Stimulated activated CD4-positive, alpha-beta T cell treated with anti-CD3 and anti-CD28 coated beads, TNF-alpha, amount 100 ng/mL, for 48 hours (primary cell): ENCODE measurements at regions not wholly inside any gene's neighbourhood (a gene's known extent, or its start where the extent isn't known, plus 50 kb on each side); places are given as distances from the start of the nearest gene placed in this dataset.

Experiments used
- DNase-seq, 3 donors: peaks; one replicate each; pipeline ENCODE4 v3.0.0-alpha.2; 2020; ENCODE audit warnings: low read depth in 3 of 3

DNA sequence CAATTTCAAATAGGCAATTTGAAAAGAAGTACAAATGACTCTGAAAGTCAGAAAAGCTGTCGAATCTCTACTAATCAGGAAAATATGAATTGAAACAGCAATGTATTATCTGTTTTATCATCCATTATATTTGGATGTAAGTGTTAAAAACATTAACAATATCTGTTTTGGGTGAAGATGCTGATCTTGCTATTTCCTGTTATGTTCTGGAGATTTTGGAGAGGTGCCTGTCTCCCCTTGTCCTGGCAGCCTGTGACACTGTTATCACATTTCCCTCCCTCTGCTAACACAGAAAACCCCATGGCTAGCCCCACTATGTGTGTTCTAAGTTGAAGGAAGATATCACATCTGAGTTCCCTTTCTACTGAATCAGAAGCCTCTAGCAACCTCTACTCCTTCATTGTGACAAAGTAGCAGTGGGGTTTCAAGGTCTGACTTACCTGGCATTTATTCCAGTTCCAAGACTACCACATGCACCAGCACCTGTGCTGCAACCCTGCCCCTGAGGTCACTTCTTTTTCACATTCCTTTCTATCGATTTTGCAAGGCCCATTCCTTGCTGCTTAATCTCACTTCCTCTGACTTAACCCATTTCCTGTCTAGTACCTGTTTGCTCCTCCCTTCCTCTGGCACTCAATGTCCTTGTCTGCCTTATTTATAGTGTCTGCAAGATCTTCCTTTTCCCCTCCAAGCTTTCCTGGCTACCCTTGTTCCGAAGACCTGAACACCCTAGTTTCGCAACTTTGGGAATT, 95.5 kb upstream of the COL8A1 start:
- DNase-seq: no peak

DNA sequence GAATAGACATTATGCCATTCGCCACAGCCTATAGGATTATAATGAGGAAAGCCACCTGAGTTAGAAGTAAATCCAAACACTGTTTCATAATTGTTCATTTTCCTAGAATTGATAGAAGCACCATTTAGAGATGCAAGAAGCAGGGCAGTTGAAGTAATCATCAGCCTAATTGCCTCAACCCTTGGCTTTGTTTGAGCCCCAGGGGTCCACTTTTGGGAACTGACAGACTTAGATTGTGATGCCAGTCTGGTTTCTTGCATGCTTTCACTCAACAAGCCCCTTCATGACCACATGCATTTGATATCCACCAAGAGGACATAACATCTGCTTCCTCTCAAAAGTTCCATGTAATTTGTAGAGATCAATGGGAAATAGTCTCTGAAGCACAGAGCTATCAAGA, 97.2 kb upstream of the COL8A1 start:
- no peak for DNase-seq

DNA sequence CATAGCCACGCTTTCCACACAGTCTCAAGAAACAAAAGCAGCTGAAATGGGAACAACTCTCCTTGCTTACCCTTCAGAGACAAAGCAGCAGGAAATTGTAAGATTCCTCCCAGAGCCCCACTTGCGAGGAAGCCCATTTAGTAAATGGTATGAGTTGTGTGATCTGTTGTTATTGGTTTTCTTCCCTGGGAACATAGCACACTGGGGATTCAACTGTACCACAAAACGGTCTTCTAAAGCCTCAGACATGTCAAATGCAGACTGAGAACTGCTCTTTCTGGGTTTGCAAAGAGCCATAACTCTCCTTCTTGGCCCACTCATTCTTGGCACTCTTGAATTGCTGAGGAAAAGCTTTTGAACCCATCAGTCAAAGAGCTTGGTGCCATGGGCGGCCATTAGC, 101.0 kb upstream of the COL8A1 start:
- DNase-seq: no peak

DNA sequence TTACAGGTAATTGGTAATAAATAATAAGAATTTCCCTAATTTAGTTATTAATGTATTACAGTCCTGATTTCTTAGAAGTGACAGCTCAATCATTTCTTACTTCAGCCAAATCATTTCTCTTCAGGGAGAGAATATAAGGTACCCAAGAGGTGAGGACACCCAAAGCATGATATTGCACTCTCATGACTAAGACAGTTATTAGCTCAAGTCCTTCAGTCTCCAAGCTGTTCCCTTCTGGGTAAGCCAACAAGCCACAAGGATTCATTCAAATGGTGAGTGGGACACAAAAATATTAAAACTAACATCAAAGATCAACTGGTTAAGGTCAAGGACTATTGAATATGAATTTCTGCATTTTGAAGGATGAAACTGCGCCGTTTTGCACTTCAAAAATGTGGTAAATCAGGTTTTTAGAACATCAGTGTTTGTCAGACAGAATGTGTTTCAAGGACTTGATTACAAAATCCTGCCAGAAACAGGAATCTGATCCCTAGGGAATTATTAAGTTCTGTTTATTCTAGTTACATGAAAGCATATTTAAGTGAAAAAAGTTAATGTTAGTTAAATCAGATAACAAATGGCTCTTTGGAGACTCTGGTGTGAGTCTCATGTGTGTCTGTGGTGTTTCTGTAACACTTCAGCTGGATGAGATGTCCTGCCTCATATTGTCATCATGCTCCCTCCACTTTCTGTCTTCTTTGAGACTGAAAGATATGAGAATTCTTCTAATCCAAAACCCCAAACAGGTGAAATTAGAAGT, 101.7 kb upstream of the COL8A1 start:
- DNase-seq: no peak

DNA sequence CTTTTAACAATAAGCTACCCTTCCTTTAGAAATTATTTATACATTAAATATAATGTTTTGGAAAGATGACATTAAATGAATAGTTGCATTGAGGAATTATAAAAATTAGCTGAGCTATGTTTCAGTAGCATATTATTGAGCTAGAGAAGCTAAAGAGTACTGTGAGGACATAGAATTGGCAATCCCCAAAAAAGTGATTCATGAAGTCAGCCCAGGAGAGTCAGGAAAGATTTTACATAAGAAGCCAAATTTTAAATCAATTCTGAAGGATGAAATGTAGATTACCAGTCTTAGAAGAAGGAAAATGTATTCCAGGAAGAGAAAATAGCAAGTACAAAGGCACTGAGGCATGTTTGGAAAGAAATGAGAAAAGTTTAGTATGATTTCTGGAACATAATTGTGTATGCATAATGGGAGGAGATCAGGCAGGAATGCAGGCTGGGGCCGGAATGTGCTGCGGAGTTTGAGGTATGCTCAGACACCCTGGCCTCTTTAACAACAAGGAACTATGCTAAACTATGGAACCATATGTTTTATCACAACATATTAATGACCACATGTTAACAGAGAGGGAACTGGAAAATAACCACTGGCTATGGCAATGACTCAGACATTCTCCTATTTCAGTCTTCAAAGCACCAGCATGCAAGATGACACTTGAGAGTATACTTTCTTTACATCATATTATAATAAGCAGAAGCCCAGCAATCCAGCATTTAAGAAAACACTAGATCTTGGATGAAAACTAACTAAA, 103.3 kb upstream of the COL8A1 start:
- no peak for DNase-seq

DNA sequence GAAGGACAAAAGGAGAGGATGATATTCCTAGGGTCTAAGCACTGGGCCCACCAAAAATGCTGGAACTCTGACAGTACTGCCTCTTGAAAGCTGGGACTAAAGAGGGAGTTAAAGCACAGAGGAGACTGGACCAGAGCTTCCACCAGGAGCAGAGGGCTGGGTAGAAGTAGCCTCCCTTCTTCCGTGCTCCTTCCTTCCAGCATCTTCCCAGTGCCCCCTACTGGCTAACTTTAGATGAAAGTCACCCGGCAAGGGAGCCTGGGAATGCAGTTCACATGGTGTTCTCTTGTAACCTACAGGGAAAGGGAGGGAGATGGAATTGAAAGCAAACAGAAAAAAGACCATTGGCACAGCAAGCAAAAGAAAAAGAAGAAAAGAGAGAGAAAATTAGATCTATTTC, 106.1 kb upstream of the COL8A1 start:
- no peak for DNase-seq

DNA sequence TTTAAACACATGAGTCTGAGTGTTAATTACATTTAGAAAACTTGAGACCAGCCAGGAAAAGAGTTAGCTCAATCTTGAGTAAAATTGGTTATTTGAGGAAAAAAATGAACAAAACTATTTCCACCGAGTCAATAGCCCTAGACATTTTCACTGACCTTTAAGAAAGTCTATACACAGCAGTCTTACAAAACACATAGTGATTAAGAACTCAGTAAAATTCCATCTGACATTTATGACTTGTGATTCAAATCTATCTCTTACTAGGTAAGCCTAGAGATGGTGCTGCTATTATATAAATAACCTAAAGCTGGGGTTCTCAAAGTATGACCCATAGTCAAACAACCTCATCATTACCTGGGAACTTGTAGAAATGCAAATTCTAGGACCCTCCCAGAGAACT, 109.1 kb upstream of the COL8A1 start:
- no peak for DNase-seq

DNA sequence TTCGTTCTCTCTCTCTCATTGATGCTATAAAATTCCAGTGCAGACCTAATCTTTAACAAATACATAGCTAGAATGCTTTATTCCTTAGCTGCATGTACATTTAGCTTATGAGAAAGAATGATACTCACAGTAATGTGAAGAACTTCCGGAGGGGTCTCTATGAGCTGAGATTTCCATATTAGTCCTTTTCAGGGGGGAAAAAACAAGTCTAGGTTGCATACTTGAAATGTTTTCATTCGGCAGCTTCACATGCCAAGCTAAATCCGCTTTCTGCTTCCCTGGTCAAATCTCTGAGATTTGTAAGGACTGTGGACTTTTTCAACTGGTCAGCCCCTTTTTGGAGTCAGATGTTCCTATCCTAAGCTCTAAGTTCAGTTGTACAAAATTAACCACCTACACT, 111.5 kb upstream of the COL8A1 start:
- no peak for DNase-seq

DNA sequence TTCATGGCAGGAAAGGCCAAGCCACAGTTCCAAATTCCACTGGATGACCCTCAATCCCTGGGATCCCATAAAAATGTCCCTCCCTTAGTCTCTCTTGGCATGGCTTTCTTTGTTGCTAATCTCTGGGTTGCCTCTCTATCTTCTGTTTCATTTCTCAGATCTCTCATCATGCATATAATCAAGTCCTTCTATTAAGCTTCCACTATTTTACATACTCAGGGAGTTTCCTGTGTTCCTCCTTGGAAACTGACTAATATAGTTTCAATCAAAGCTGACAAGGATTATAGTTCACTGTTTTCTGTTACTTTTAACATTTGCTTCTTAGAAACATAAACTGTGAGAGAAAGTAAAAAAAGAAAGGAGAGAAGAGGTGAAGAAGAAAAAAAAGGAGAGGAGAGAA, 113.8 kb upstream of the COL8A1 start:
- DNase-seq: no peak

DNA sequence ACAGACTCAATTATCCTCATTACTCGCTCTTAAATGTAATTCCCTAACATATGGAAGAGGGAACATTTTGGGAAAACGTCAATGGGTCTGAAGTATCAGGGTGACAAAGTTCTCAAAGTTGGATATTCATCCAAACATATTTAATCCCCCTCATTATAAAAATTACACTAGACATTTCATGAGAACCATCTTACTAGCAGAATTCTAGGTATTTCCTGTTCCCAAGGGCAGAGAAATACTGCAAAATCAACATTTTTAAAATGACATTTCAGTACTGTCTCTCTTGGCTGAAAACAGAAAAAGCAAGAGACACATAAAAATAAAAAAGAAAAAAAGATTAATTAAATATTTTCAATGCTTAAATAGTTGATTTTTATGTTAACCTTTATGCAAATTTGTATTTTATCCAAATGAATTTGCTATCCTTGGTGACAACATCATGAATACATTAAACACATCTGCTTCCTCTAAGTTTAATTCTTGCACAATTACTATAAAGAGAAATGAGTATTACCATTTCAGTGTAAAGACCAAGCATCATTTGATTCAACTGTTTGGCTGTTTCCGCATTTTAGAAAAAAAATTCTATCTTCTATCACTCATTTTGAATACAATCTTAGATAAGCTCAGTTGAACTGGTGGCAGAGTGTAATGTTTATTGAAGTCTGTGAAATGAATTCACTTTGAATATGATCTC, 114.8 kb upstream of the COL8A1 start:
- no peak for DNase-seq

DNA sequence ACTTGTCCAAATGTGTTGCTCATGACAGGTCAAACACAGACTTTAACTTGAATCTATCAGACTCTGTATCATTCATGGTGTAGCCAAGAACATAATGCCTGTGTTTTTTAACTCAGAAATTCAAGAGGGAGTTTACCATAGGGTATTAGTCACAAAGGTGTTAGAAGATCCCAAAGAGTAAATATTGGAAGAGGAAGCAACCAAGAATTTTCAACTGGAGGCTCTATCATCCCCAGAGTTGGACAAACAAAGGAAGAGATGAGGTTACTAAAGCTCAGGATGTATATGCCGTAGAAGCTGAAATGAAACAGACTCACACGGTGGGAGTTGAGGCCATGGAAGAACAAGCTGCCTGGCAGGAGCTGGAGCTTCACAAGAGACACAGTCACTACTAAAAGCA, 116.2 kb upstream of the COL8A1 start:
- no peak for DNase-seq

DNA sequence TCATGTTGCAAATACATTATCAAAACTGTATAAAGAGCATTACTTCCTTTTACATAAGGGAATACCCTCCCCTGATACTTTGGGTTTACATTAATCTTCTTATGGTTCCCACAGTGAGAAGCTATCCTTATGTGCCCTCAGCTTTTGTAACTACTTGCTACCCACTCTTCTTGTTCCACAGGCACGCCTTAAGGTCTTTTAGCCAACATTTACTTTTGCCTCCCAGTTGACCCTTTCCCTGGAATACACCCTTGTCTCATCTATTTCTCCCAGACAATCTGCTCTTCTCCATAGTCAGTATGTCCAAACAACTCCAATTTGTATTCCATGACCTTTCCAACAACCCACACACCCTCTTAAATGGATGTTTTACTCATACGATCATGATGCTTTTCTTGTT, 116.8 kb upstream of the COL8A1 start:
- DNase-seq: no peak

DNA sequence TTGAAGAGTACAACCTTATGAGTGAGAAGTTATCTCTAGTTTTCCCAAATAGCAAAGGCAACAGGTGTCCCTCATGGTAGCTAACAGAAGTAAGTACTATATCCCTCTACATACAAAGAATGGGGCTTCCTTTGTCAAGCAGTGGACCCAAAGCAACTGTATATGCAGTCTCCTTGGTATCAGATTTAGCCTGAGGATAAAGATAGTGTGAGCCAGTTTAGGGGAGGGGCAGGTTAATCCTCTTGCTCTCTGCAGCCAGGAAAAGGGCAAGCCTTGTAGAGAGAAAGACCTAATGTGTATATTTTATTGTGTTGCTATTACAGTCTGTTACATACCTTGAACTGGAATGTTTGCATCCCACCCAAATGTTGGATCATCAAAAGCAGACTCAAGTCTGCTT, 117.9 kb upstream of the COL8A1 start:
- no peak for DNase-seq

DNA sequence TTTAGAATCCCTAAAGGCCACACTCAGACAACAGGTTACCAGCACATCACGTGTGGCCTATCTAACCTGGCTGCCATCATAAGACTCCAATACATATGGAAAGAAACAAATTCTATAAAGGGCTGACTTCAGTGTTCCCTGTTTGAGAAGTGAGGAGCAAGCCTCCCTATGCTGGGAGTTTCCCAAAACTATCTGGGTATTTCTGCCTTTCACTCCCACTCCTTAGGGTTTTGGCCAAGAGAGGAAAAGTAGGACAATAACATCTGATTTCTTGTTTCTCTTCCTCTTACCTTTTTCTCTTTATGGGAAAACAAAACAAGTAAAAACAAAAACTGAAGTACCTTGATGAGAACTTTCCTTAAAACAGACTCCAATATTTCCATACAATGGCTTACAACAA, 121.5 kb upstream of the COL8A1 start:
- DNase-seq: no peak

DNA sequence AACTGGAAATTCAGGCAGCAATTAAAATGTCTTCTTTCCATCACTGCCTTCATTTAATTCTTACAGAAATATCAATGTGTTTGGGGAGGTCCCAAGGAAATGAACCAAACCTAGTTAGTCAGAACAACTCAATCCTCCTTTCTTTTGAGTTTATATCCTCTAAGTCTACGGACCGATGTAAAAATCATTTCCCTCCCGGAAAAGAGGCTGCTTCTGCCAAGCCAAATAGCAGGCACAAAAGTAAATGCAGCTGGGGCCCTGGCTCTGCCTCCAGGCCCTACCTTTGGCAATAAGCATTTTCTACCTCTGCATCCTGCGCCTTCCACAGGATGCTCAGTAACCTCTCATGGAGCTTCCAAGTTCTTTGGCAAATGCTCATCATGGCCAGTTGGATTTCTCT, 122.5 kb upstream of the COL8A1 start:
- no peak for DNase-seq

DNA sequence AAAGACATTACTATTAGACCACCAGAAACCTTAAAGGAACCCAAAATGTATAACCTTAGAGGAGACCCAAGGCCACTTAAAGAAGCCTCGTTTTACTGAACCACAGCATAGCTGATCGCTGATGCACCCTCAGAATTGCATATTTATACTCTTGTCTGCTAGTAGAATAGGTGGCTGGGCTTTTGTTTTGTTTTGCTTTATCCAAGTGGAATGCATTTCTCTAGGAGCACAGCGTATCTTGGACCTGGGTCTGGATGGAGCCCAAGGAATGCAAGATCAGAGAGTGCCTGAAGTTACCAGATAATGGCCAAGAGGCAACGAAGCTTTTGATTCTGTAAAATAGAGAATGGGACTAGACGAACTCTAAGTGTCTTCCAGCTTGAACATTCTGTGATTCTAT, 129.2 kb upstream of the COL8A1 start:
- no peak for DNase-seq

DNA sequence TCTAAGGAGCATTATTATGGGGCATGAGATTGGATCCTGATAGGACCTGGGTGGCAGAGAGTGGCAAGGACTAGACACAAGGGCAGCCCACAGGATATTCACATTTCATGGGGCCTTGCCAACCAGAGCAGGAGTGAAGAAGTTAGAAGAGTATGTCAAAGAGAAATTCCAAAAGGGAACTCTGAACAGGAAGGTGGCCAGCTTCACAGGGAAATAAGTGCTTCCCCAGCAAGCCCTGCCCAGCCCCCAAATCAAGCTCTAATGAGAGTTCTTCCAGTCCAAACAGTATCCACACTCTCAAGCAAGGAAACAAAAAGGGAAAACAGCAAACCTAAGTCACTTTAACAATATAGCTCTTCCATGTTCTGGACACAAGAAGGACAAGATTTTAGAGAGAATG, 130.2 kb upstream of the COL8A1 start:
- DNase-seq: no peak

DNA sequence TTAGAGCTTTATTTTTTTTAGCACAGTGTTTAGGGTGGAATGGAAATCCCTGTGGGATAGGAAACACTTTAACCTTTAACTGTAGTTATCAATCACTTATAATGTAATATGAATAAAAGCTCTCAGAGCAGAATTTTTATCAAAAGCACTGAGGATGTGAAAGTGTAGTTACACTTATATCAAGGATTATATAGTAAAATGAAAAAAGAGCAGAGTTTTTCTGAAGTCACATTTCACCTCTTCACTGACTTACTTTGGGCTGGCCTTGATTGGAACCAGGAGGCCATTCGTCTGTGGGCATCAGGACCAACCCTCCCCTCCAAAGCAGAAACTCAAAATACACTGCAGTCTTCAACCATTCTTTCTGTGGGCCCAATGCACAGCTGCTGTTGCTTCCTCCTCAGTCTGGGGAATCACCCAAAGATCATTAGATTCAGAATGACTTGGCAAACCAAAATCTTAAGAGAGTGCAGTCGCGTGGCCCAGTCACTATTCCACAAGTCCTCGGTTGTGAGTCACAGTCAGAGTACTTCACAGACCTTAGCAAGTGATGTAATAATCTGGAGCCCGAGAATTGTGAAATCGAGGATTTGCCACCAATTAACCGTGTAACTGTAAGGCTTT, 132.6 kb upstream of the COL8A1 start:
- DNase-seq: peak in 1 of 3 donors; percentile 10

DNA sequence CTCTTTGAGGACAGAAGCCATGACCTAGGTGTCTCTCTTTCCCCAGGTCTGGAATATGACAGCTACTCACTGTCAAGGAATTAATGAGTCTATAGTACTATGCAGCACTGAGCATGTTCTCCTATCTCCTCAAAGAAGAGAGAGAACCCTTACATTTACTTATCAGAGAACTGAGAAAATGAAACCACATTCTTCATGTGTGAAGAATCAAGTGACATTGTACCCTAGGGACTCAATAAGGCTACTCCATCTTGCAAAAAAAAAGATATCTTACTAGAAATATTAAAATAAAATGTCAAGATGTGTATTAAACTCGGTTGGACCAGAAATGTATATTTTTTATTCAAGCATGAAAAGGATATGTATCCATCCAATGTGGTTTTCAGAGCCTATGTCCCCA, 133.2 kb upstream of the COL8A1 start:
- DNase-seq: no peak

DNA sequence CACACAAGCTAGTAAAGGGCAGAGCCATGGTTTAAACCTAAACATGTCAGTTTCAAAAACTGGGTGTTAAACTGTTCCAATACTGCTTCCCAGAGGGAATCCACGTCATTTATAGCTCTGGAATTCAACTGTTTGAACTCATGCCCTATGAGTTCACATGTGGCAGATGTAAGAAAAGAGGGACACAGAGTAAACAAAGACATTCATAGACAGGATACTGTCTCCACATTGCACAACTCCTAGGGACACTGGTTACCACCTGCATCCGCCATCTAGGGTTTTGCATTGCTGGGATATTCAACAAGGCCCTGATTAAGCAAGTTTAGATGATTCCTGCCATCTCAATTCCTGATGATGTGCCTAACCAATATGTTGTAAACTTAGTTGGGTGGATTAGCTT, 134.1 kb upstream of the COL8A1 start:
- DNase-seq: no peak

DNA sequence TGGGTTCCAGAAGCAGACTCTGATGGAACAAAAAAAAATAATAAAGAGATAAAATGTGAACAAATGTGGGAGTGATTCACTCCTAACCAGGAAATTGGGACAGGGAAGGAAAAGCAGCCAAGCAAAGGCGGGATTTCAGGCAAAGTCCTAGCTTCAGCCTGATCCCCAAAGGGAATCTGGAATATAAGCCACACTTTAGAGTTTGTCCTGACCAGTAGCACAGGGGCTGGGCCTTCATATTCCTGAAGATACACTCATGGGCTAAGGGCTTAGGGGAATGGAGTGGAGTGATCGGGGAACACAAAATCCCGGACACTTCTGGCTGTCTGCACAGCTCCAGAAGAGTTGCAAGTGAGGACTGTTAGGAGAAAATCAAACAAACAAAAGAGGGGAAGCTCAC, 135.0 kb upstream of the COL8A1 start:
- no peak for DNase-seq

DNA sequence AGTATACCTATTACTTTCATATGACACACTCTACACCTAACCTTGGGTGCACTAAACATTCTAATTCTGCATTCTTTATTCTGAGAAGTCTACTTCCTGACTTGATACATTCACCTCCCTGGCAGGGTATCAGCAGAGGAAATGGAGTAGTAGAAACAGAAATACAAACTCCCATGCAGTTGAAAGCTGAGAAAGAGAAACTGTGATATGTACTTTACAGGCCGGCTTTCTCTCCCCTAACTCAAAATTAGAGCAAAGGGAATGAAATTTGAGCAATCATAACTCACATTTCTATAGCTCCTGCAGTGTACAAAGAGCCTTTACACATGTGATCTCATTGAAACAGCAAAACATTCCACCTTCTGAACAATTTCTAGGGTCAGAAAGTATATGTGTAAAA, 135.5 kb upstream of the COL8A1 start:
- no peak for DNase-seq
